Right hindlimb (tissue), 1 donor: ENCODE measurements at regions not wholly inside any gene's neighbourhood (a gene's known extent, or its start where the extent isn't known, plus 50 kb on each side); places are given as distances from the start of the nearest gene placed in this dataset.
A peak's percentile ranks its signal among the peaks of the same experiment; 100 is the strongest.

Source experiments
- DNase-seq: peaks from one replicate; pipeline ENCODE4 v3.0.0-alpha.2; 2018

GRCh38 chr2:156087875-156088274, 244.6 kb downstream of the NR4A2 start:
- DNase-seq: no peak

DNA sequence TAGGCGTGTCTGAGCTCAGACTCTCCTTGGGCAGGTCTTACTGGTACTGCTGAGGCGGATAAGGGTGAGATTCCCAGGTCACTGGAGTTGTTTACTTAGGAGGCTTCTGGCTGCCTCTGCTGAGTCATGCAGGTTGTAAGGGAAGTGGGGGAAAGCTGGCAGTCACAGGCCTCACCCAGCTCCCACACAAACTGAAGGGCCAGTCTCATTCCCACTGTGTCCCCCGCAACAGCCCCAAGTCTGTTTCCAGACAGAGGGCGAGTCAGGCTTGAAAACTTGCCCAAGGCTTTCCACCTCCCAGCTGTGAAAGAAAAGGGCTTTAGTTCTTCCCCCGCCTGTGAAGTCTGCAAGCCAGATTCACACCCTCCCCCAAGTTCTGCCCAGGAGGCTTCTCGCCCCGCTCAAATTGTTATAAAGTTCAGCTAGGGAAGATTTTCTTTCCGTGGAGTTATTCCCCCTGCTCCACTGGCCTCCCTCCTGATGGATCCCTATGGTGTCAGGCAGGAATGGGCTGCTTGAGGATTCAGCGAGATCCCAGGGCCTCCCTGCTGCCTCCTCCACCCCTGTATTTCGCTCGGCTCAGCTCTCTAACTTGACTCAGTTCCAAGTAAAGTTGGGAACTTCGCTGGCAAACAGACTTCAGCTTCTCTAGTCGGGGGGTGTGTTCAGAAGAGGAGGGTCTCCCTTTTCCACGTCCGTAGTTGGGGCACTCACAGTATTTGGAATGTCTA, 248.6 kb downstream of the NR4A2 start:
- DNase-seq: peak; percentile 19

DNA sequence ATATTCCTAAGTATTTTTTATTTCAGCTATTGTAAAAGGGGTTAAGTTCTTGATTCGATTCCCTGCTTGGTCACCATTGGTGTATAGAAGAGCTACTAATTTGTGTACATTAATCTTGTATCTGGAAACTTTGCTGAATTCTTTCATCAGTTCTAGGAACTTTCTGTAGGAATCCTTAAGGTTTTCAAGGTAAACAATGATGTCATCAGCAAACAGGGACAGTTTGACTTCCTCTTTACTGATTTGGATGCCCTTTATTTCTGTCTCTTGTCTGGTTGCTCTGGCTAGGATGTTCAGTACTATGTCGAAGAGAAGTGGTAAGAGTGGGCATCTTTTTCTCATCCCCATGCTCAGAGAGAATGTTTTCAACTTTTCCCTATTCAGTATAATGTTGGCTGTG, 252.7 kb downstream of the NR4A2 start:
- no peak for DNase-seq

GRCh38 chr2:156077041-156077742, 255.3 kb downstream of the NR4A2 start:
- DNase-seq: peak; percentile 20

- DNase-seq: no peak
Observed at GRCh38 chr2:156065912-156066311, 266.6 kb downstream of the NR4A2 start.

GRCh38 chr2:156064540-156064939, 268.0 kb downstream of the NR4A2 start:
- no peak for DNase-seq

- no peak for DNase-seq
Observed at GRCh38 chr2:156057647-156058046, 274.9 kb downstream of the NR4A2 start.

- DNase-seq: no peak
Observed at GRCh38 chr2:156054983-156055382, 277.5 kb downstream of the NR4A2 start.

- no peak for DNase-seq
Observed at GRCh38 chr2:156046900-156047299, 285.6 kb downstream of the NR4A2 start.

- no peak for DNase-seq
Observed at GRCh38 chr2:156042895-156043294, 289.6 kb downstream of the NR4A2 start.

DNA sequence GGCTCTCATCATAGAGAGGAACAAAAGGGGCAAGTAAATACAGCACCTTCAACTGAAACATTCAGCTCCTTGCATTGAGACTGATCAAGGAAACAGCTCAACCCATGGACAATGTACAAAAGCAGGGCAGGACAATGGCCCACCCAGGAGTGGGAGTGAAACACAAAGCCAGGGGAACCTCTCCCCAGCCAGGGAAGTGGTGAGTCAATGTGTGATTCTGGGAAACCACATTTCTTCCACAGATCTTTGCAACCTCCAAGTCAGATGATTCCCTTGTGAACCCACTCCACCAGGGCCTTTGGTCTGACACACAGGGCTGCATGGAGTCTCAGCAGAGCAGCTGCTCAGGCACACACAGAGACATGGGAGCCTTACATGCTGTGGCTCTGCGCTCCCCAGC, 294.5 kb downstream of the NR4A2 start:
- DNase-seq: no peak

DNA sequence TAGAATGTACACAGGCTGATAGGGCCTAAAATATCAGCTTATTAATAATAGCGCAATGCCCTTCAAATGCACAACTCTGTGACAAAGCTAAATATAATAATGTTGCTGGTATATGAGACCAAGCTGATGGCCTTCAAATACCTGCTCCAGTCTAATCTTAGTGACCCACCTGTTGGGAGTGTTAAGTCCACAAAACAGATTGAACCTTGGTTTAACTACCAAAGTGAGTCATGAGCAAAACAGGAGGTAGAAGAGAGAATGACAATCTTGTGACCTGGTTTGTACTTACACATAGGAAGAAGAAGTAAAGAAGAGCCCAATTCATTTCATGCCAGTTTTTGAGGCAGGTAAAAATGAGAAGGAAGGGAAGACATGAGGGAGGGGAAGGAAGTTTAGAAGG, 295.0 kb downstream of the NR4A2 start:
- DNase-seq: no peak

DNA sequence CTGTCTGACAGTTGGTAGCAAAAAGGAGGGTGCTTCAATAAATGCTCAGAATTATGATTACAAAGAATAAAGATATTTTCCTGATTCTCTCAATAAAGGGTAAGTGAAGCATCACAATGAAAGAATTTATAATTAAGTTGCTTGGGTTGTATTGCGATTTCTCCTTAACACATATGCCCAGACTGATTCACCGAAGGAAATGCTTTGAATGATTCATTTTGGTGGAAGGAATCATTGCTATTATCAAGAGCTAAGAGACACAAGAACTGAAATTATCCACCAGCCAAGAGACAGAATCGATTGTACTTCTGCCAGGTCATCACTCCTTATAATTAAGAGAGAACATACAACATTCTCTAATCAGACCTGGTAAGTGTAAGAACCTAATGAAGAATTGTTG, 301.4 kb downstream of the NR4A2 start:
- DNase-seq: no peak

DNA sequence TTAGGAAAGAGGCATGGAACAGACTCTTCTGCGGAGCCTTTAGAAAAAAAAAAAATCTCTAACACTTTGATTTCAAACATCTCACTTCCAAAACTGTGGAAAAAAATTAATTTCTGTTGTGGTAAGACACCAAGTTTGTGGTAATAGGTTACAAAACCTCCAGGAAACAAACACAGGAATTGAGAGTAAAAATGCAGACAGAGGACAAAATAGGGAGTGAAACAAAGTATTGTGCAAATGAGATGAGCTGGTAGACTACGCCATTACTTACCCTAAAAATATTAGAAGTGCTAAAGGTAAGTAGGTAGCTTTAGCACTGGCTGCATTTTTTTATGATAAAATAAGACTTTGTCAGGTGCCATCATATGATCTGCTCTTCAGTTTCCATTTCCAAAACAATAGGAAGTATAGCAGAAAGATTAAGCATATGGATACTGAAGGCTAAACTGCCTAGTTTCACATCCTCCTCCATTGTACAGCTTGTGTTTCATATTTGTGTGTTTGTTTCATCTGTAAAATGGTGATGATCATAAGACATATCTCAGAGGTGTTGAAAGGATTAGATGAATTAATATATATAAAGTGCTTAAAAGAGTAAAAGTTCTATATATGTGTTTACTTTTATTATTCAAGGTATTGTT, 309.2 kb downstream of the NR4A2 start:
- no peak for DNase-seq

DNA sequence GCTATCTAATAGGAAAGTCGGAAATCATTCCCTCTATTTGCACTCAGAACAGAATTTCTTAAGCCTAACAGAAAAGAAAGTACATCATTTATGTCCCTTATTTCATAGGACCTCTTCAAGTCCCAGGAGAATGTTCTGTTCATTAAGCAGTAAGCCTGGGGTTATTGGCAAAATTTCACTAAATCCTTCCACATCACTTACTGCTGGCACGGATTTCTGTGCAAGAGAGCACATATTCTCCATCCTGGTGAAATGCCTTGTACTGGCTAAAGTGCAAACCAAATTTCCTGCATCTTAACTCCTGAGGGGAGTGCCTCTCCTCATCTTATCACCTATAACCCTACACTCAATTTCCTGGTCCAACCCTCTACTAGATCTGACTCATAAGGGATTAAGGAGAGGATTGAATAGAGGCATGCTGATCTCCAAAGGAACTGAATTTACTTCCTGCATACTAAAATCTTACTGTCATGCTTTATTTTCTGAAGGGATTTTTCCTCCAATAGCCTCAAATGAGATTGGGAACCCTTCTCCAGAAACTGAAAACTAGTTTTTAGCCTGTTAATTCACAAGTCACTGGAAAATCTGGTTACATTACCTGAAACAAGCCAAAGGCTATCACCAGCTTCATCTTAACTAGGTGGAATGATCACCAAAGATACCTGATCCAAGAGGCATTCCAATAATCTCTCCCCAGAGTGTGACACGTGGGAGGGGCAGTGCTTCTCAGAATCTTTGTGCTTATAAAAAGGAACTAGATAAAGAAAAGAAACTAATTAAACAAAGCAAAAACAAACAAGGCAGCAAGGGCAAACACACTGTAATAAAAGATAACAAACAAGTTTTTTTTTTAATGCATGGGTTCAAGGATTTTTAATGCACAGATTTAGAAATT, 311.1 kb downstream of the NR4A2 start:
- DNase-seq: no peak

DNA sequence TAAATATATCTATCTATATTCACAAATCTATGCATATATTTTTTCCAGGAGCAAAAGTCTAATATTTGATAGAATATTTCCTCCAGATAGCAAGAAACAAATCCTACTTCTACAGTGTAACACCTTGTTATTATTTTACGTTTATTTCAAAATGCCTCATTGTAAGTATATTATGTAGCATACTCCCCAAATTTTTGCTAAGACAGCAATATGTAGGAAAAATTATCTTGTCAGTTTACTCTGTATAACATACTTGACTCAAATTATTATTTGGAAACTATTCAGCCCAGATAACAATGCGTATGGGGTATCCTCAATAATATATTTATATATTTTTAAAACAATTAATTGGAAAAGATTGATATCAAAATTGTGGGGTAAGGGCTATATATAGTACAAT, 313.2 kb downstream of the NR4A2 start:
- DNase-seq: no peak

- no peak for DNase-seq
Observed at GRCh38 chr2:156017341-156017885, 315.1 kb downstream of the NR4A2 start.

DNA sequence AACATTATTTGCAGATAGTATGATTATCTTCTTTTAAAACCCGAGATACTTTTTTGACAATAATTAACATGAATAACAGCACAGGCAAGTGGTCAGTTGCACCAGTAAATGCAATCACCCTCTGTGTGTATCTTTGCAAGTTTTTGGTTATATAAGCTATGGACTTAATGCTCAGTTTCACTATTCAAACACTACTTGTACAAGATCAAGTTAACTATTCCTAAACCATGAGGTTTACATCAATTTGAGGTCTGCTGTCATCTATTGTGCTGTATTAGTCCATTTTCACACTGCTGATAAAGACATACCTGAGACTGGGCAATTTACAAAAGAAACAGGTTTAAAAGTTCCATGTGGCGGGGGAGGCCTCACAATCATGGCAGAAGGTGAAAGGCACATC, 323.2 kb downstream of the NR4A2 start:
- no peak for DNase-seq

- DNase-seq: no peak
Observed at GRCh38 chr2:156006721-156007618, 325.6 kb downstream of the NR4A2 start.

DNA sequence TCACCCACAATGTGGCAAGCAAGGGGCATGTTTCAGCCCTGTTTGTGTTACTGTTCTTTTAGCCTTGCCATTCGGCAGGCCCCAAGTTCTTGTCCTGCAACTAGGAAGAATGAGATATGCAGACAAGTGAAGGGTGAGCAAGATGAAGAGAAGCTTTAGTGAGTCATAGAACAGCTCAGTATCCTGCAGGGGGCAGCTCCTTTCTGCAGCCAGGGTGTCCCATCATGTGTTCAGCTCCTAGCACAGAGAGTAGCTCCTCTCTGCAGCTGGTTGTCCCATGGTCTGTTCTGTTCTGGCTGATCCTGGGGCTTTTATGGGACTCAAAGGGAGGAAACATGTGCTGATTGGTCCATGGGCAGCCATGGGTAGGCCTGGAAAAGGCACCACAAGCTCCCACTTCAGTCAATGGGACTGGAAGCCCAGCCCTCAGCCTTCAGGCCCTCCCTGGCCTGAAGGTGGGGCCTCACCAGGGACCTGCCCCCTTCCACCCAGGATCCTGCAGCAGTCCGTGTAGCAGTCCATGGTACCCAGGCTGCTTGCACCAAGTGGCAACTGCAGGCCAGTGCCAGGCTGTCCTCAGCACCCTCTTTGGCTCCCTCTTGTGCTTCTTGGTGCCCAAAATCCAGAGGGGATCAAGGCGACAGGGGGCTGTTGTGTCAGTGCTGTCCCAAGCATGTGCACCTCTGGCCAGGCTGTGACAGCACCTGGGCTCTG, 326.4 kb downstream of the NR4A2 start:
- no peak for DNase-seq

- DNase-seq: no peak
Observed at GRCh38 chr2:156005531-156005930, 327.0 kb downstream of the NR4A2 start.
